Adrenal gland (tissue), 9 donors: ENCODE measurements at regions not wholly inside any gene's neighbourhood (a gene's known extent, or its start where the extent isn't known, plus 50 kb on each side); places are given as distances from the start of the nearest gene placed in this dataset.

Experiments
- DNase-seq, 7 donors: peaks; one replicate each; pipeline ENCODE4 v3.0.0-alpha.2; 2019 to 2020
- H3K27ac ChIP-seq, 5 donors: fragments of 200-600 bp; sonication (generic) in 4 of 5; 1 replicate in 3 of 5; 2 replicates in 2 of 5; pipeline versions ENCODE4 v1.5.1 to v1.8.0; 2016 to 2020; ENCODE audit warnings: mild to moderate bottlenecking in 1 of 5
- H3K27me3 ChIP-seq: fragments of 200-600 bp; 2 replicates; pipeline ENCODE4 v1.8.0; 2021
- H3K36me3 ChIP-seq, 2 donors: fragments of 200-600 bp; replicated peaks in 1 of 2; 1 replicate in 1 of 2; 2 replicates in 1 of 2; pipeline versions ENCODE4 v1.5.1 to v1.8.0; 2018 to 2022
- H3K4me1 ChIP-seq, 2 donors: fragments of 200-600 bp; replicated peaks in 1 of 2; 1 replicate in 1 of 2; 2 replicates in 1 of 2; pipeline versions ENCODE4 v1.5.1 to v1.8.0; 2018 to 2021
- H3K4me3 ChIP-seq, 4 donors: fragments of 200-600 bp; sonication (generic) in 3 of 4; one replicate each; pipeline ENCODE4 v1.5.1; 2016 to 2018
- H3K9me3 ChIP-seq, 3 donors: fragments of 200-600 bp; sonication (generic) in 1 of 3; replicated peaks in 1 of 3; 1 replicate in 2 of 3; 2 replicates in 1 of 3; pipeline versions ENCODE4 v1.5.1 to v1.8.0; 2016 to 2021
- POLR2A ChIP-seq, 2 donors: fragments of 450-650 bp; IDR thresholded peaks; one replicate each; pipeline ENCODE4 v1.6.1; 2017; ENCODE audit warnings: antibody characterized with exemption in 2 of 2, mild to moderate bottlenecking in 2 of 2, moderate library complexity in 1 of 2
- WGBS, 4 donors: extraction: QIAGEN DNeasy Blood & Tissue Kit in 2 of 4; methylation state at CpG; one replicate each; pipeline versions ENCODE4 v1.1.5 to v1.1.7; 2013 to 2017; 5-methylcytosine and 5-hydroxymethylcytosine counted together
- intact Hi-C, 2 donors: fragments of 100-400 bp; cut with DNase I; formaldehyde crosslinking; loops; one replicate each; pipeline versions ENCODE4 v1.14.1 to v1.15.0; 2022 to 2023
- TF ChIP-seq, protein P1 (sequence below), 6 experiments: fragments of 450-650 bp in 4 of 6; fragments of 200-600 bp in 2 of 6; sonication (generic) in 1 of 6; IDR thresholded peaks; 1 replicate in 5 of 6; 2 replicates in 1 of 6; pipeline versions ENCODE4 v1.5.1 to v1.8.0; 2016 to 2021; ENCODE audit warnings: antibody characterized with exemption in 6 of 6, mild to moderate bottlenecking in 2 of 6, moderate library complexity in 1 of 6
- donor health status: healthy with polysubstance abuse.
- donor health status: Bipolar disorder and iron deficiency.
- donor health status: DM: yes; HTN: yes; CAD: no.
- donor health status: DM: no; HTN: no; CAD: no.
- donor health status: DM: no; HTN: no; CAD: no.

DNA sequence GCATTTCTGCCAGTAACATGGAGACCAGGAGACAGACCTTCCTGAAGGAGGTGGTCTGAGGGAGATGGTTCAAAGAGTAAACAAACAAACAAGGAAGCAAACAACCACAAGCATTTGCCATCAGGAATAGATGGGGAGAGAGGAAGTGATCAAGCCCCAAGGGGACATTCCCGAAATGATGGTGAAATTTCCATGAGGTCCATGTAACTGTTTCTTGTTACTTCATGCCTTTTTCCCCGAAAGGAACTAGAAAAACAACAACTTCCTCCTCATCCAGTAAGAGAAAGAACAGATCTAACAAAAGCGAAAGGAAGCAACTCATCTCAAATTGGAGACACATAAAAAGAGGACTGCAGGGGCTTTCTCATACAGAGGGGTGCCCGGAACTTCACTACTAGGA lies 152.5 kb upstream of the ZNF32 start:
- peak overlapping the region in 1 of 5 donors; percentile 43 for H3K27ac ChIP-seq
- intact Hi-C loops, result no loop called here
- H3K27me3 ChIP-seq, result no peaks in the 10 kb centered on the region
- H3K36me3 ChIP-seq, result no peaks in the 10 kb centered on the region
- WGBS, 4 donors, result 50 to 66% (median 55%) methylated on average over 4 of the region's 4 CpGs
- H3K4me3 ChIP-seq, result no peak overlapping the region
- no peak for DNase-seq
- no peak for TF ChIP-seq POLR2A (IDR thresholded peaks at IDR 0.05)
- TF ChIP-seq, protein P1, sequence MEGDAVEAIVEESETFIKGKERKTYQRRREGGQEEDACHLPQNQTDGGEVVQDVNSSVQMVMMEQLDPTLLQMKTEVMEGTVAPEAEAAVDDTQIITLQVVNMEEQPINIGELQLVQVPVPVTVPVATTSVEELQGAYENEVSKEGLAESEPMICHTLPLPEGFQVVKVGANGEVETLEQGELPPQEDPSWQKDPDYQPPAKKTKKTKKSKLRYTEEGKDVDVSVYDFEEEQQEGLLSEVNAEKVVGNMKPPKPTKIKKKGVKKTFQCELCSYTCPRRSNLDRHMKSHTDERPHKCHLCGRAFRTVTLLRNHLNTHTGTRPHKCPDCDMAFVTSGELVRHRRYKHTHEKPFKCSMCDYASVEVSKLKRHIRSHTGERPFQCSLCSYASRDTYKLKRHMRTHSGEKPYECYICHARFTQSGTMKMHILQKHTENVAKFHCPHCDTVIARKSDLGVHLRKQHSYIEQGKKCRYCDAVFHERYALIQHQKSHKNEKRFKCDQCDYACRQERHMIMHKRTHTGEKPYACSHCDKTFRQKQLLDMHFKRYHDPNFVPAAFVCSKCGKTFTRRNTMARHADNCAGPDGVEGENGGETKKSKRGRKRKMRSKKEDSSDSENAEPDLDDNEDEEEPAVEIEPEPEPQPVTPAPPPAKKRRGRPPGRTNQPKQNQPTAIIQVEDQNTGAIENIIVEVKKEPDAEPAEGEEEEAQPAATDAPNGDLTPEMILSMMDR (IDR thresholded peaks at IDR 0.05), result no peak
- no peaks in the 10 kb centered on the region for H3K4me1 ChIP-seq
- H3K9me3 ChIP-seq, result no peaks in the 10 kb centered on the region

GRCh38 chr10:43796781-43797180 lies 148.1 kb upstream of the ZNF32 start:
- H3K27me3 ChIP-seq, result no peaks in the 10 kb centered on the region
- no peak for DNase-seq
- no peaks in the 10 kb centered on the region for H3K36me3 ChIP-seq
- H3K4me3 ChIP-seq, result no peak overlapping the region
- intact Hi-C loops, result no loop called here
- TF ChIP-seq POLR2A (IDR thresholded peaks at IDR 0.05), result no peak
- TF ChIP-seq, protein P1 (IDR thresholded peaks at IDR 0.05), result no peak
- no peak overlapping the region for H3K27ac ChIP-seq
- H3K9me3 ChIP-seq, result no peaks in the 10 kb centered on the region
- H3K4me1 ChIP-seq, result no peaks in the 10 kb centered on the region

DNA sequence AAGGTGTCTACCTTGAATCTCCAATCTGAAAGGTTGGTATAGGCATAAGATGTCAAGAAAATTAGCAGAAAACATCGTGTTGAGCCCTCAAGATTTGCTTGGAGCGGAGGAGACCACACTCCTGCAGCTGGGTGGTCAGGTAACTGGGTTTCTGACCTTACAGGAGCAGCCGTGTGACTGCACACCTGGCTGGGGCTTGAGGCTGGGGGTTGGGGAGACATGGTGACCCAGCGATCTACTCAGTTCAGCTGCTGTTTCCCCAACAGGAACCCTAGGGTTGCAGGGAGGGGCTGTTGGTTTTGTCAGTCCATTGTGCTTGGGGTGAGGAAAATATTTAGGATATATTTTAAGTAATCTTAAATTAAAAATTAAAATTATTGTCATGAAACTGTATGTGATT lies 147.0 kb upstream of the ZNF32 start:
- no peaks in the 10 kb centered on the region for H3K4me1 ChIP-seq
- 75 to 90% (median 82%) methylated on average over 4 of the region's 4 CpGs for WGBS, 4 donors
- no peak for DNase-seq
- no peaks in the 10 kb centered on the region for H3K36me3 ChIP-seq
- no peak overlapping the region for H3K27ac ChIP-seq
- TF ChIP-seq, protein P1 (IDR thresholded peaks at IDR 0.05), result no peak
- no peak for TF ChIP-seq POLR2A (IDR thresholded peaks at IDR 0.05)
- no peak overlapping the region for H3K4me3 ChIP-seq
- H3K27me3 ChIP-seq, result no peaks in the 10 kb centered on the region
- no peaks in the 10 kb centered on the region for H3K9me3 ChIP-seq
- intact Hi-C loops, result no loop called here

GRCh38 chr10:43795093-43795492 lies 146.4 kb upstream of the ZNF32 start:
- Histone ChIP-seq H3K36me3 (no peaks in the 10 kb centered on the region), H3K27me3 (no peaks in the 10 kb centered on the region)
- intact Hi-C loops, result no loop called here

More at GRCh38 chr10:43795093-43795492, 146.4 kb upstream of the ZNF32 start:
- TF ChIP-seq, protein P1 (IDR thresholded peaks at IDR 0.05), result no peak
- no peak for TF ChIP-seq POLR2A (IDR thresholded peaks at IDR 0.05)
- peak overlapping the region in 2 of 5 donors; percentile 12 to 63 for H3K27ac ChIP-seq
- no peaks in the 10 kb centered on the region for H3K9me3 ChIP-seq
- DNase-seq, result no peak
- H3K4me1 ChIP-seq, result no peaks in the 10 kb centered on the region
- H3K4me3 ChIP-seq, result no peak overlapping the region
